ENCODE measurements at regions not wholly inside any gene's neighbourhood (a gene's known extent, or its start where the extent isn't known, plus 50 kb on each side); places are given as distances from the start of the nearest gene placed in this dataset.
"Not testable (repeated sequence)": the region's sequence is repeated elsewhere in the genome, so short reads cannot be mapped to it uniquely, and the experiment has no call there.

DNA sequence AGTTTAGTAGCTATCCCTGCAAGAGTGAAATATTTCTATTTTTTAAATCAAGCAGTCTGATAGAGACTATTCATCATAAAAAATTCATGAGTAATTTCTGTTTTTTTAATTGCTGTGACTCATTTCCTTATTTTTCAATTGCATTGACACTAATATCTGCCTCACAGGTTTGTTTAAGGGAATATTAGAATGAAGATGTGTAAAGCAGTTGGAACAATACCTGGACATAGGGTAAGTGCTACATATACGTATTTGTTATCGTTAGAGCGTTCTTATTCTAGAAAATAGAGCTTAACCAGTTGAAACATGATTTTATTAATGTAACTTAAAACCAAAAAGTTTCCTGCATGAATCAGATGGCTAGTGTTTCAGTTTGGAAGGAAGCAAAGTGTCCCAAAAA, 2211.3 kb downstream of the PCDH7 start:
- DNase-seq: no peak

DNA sequence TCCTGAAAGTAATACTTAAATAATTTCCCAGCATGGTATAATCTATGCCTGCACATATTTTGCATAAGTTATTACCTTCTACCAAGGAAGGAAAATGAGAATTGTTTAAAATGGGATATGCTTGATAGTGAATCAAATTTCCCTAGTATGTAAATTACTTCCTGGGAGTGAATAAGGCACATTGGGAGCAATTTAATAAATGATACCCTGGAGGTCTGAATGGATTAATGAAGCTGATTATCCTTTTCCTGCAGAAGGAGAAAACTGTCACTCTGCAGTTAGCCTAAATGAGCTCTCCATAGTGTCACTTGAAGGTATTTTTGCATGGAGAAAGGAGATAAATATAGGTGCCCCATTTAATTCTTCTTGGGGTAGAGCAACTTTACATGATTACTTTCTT, 2212.0 kb downstream of the PCDH7 start:
- no peak for DNase-seq

- not testable (repeated sequence) for DNase-seq
These were observed 2219.1 kb downstream of the PCDH7 start for GRCh38 chr4:32939222-32939621.

- no peak for DNase-seq
These were observed 2230.7 kb downstream of the PCDH7 start for GRCh38 chr4:32950866-32951265.

GRCh38 chr4:32958586-32958985, 2238.4 kb downstream of the PCDH7 start:
- no peak for DNase-seq

DNA sequence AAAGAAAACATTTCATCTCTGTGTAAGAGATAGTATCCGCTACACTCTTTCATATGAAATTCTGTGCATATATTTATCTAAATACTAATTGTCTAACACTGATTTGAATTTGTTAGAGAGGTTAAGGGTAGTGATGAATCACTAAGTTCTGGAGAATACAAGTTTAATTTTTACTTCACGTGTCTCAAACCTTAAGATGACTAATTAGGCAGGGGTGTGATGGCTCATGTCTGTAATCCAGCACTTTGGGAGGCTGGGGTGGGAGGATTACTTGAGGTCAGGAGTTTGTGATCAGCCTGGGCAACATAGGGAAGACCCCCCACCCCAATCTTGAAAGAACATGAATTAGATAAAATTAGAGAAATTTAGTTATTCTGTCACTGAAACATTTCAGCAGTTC, 2241.9 kb downstream of the PCDH7 start:
- no peak for DNase-seq

GRCh38 chr4:32985256-32985655, 2265.1 kb downstream of the PCDH7 start:
- DNase-seq: no peak

GRCh38 chr4:32986236-32986635, 2266.1 kb downstream of the PCDH7 start:
- no peak for DNase-seq

DNA sequence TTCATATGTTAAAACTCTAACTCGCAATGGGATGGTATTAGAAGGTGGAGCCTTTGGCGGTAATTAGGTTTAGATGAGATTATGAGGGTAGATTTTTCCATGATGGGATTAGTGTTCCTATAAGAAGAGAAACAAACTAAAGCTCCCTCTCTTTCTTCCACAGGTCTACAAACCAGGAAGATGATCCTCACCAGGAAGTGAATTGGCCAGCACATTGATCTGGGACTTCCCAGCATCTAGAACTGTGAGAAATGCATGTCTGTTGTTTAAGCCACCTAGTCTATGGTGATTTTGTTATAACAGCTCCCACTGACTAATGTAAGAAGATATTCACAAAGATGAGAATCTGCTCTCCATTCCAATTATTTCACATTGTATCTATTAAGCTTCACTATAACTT, 2266.9 kb downstream of the PCDH7 start:
- no peak for DNase-seq

DNA sequence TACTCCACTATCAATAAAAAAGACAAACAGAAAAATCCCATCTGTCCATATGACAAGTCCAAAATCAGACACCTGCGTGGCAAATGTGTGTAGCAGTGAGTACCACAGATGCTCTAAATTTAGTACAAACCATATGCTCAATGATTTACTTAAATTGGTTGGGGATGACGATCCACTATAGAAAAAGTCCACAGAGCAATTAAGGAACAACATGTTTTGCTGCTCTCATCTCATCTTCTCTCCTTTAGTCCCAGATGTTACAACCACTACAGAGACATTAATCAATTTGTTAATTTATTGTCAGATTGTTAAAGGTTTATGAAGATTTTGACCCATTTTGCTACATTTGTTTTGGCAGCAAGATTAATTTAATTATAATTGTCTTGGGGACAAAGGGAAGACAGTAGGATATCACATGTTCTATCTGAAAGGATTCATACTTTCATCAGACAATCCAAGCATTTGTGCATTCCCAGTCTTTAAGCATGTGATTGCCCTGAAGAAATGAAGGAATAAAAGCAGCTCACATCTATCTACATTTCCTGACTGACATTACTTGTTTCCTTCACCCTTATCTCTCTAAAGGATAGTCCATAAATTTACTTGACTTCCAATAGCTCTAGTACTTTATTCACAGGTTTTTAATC, 2268.1 kb downstream of the PCDH7 start:
- no peak for DNase-seq

- DNase-seq: no peak
These were observed 2271.5 kb downstream of the PCDH7 start for GRCh38 chr4:32991663-32992062.

DNA sequence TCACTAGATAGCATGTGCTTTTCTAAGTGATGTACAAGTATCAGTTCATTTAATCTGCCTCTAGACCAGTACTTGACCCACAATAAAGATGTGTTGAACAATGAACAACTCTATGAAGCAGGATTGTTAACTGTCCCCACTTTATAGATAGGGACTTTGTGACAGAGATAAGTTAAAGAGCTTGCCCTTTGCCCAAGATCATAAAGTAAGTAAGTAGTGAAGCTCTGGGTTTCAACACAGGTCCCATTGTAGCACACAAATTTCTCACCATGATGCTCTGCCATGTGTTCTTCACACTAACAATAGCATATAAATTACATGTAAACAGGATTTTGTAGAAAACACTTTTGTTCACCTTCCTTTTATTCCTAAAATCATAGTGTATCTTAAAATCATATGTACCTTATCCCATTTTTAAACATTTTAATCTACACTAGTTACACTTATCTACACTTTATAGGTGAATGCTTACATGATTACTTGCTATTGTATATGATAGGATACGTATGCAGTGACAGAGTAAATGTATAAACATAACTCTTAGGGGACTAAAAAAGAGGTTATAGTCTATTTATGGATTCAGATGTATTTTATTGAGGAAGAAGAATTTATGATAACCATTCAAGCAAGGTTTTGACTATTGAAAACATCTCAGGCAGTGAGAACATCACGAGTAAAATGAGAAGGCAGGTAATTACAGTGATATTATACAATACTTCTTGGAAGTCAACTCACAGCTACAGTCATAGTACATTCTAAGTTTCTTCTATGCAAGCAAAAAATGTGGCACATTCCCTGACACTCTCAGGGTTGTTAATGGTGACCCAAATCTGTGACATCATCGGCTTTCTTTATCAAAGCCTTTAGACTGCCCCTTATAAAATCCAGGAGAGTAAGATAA, 2275.1 kb downstream of the PCDH7 start:
- no peak for DNase-seq

- DNase-seq: no peak
These were observed 2293.1 kb downstream of the PCDH7 start for GRCh38 chr4:33013282-33013681.

GRCh38 chr4:33025236-33025635, 2305.1 kb downstream of the PCDH7 start:
- DNase-seq: no peak

- no peak for DNase-seq
These were observed 2309.8 kb downstream of the PCDH7 start for GRCh38 chr4:33029976-33030375.

DNA sequence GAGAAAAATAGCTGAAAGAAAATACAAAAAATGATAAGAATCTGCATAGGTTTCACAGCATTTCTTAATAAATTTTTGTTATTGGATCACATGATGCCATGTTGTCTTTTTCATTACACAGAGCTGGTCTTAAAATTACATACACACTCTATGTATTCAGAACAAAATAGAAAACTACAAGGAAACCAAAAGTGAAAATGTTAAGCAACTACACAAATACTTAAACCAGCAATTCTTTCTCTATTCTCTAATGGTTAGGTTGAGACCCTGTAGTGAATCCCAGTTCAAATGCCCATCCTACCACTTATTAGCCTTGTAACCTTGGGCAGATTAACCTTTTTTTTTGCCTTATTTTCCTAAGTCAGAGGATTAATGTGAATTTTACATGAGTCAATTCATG, 2311.2 kb downstream of the PCDH7 start:
- no peak for DNase-seq

GRCh38 chr4:33037464-33037863, 2317.3 kb downstream of the PCDH7 start:
- no peak for DNase-seq

GRCh38 chr4:33045334-33045733, 2325.2 kb downstream of the PCDH7 start:
- no peak for DNase-seq

DNA sequence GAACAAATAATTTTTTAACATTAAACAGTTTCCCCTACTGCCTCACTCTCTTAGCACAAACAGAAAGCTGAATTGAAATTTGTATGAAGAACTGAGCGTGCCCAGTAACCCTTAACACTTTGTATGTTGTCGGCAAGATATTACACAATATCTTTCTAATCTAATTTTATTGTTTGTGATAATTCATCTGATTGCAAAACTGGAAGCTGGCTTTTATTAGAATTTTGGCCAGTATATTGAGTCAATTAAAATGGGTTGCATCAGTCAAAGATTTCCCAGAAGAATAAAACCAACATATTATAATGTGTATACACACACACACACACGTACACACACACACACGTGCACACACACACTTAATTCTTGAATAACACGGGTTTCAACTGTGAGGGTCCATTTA, 2332.1 kb downstream of the PCDH7 start:
- DNase-seq: no peak

DNA sequence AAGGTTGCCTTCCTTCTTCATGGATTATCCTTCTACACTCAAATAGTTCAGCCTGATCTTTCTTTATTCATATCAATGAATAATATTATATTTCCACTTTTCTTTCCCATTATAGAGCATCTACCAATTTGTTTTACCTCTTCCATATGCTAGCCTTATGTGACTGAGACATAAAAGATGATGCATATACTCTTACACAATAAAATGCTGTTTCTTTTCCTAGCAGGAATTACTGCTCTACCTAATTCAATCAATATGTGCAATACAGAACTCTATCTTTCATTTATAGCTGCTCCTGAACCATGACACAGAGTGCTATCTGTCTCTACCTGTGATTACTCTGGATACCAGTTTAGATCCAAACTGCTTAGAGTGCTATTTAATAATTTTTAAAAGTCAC, 2334.0 kb downstream of the PCDH7 start:
- no peak for DNase-seq

DNA sequence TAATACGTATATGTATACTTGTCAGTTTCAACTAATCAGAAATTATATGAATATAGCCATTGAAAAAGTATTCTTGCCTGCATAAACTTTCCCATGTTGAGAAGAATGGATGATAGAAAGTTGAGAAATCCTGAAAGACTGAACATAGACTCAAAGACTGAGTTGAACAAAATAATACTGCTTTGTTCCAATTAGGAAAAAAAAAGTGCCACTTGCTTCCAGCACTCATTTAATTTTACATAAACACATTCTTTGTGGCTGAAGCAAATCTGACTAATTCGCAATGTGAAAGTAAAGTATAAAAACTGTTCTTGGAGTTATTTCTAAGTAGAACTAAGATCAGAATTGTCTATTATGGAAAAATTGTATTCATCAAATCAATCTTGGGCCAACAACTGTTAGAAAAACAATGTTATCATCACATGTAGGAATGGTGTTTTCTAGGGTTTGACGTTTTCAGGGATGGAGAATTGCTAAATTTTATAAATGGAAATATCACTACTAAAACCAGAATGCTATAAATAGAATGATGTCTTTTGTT, 2334.6 kb downstream of the PCDH7 start:
- no peak for DNase-seq

DNA sequence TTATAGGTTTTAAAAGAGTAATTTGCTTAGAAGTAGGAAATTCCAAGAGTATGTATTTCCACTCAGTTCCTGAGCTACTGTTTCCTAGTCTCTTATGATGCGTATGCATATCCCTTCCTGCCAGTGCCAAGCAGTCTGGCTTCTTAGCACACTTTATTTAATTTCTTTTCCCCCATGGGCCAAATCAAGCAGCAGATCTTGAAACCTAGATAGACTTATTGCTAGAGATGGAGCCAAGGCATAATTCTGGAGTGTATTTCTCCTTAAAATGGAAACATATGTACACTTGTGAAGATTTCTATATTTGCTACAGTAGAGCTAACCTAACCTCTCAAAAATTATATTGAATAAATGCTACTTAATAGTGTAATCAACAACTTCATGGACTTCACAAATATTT, 2337.6 kb downstream of the PCDH7 start:
- DNase-seq: no peak

- DNase-seq: no peak
These were observed 2338.8 kb downstream of the PCDH7 start for GRCh38 chr4:33058998-33059397.

All from NCI-H187 treated with DMSO at 0.1 percent for 48 hours (cell line).